Sigmoid colon (tissue), 4 donors: ENCODE measurements at regions not wholly inside any gene's neighbourhood (a gene's known extent, or its start where the extent isn't known, plus 50 kb on each side); places are given as distances from the start of the nearest gene placed in this dataset.

Source experiments
- EP300 ChIP-seq, 4 donors: sonication (generic); formaldehyde crosslinking; IDR thresholded peaks; one replicate each; pipeline ENCODE4 v1.6.1; 2017; ENCODE audit warnings: antibody characterized with exemption in 4 of 4
- TF ChIP-seq, protein P1 (sequence below), 4 experiments: fragments of 450-650 bp in 3 of 4; fragments of 200-600 bp in 1 of 4; IDR thresholded peaks; one replicate each; pipeline ENCODE4 v1.5.1; 2016 to 2019; ENCODE audit warnings: antibody characterized with exemption in 4 of 4, mild to moderate bottlenecking in 3 of 4, moderate library complexity in 2 of 4

DNA sequence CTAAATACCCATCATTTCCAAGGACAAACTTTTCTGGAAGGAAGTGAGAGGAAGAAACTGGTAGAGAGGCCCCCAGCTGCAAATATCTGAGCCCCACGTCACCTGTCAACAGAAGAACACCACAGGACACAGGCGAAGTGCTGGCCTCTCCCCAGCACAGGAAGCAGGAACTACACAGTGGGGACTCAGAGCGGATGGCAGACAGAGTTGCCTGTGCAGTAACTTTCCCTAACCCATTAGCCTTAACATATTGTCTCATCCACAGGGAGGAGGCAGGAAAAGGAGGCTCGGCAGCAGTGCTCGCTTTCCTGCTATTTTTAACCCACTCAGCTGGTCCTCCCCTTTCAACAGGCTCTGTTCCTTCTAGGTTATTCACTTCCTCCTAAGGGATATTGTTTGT lies 111.5 kb upstream of the TMPO start:
- TF ChIP-seq, protein P1, sequence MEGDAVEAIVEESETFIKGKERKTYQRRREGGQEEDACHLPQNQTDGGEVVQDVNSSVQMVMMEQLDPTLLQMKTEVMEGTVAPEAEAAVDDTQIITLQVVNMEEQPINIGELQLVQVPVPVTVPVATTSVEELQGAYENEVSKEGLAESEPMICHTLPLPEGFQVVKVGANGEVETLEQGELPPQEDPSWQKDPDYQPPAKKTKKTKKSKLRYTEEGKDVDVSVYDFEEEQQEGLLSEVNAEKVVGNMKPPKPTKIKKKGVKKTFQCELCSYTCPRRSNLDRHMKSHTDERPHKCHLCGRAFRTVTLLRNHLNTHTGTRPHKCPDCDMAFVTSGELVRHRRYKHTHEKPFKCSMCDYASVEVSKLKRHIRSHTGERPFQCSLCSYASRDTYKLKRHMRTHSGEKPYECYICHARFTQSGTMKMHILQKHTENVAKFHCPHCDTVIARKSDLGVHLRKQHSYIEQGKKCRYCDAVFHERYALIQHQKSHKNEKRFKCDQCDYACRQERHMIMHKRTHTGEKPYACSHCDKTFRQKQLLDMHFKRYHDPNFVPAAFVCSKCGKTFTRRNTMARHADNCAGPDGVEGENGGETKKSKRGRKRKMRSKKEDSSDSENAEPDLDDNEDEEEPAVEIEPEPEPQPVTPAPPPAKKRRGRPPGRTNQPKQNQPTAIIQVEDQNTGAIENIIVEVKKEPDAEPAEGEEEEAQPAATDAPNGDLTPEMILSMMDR (IDR thresholded peaks at IDR 0.05): no peak
- TF ChIP-seq EP300 (IDR thresholded peaks at IDR 0.05): no peak
